ENCODE measurements at regions not wholly inside any gene's neighbourhood (a gene's known extent, or its start where the extent isn't known, plus 50 kb on each side); places are given as distances from the start of the nearest gene placed in this dataset.

DNA sequence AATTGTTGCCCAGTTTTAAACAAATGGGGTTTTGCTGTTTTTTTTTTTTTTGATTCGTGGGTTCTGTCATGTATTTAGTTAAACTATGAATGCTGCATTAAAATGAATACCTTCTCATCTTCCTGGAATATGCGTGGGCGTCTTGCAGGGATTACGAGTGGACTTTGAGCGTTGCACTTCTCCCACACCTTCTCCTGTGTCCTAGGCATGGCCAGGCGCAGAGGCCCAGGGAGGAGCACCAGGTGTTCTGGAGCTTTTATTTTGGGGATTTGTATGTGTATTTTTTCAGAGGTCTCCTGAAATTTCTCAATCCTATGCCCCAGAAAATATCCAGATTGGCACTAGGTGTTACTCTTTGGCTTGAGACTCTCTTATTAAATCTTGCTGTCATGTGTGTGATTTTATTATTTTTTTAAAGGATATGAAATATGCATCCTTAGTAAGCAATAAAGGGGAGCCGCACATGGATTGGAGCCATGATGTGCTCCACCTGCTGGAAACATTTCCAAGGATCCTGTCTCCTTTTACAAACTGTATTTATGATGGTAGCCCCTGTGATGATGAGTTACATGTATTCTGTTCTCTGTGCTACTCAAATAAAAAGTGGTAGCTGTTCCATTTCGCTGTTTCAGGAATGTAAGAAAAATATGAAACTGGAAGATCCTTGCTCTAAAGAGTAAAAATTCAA is 482.2 kb upstream of the KLF6 start:
- Histone ChIP-seq H3K4me3 (no peak overlapping the region), H3K27me3 (no peaks in the 10 kb centered on the region), H3K9me3 (no peaks in the 10 kb centered on the region), H3K4me1 (peaks cover 0 to 52% (median 32%) of the 10 kb centered on the region in 9 donors), H3K27ac (peak overlapping the region in 1 of 10 donors; percentile 32), H3K36me3 (no peaks in the 10 kb centered on the region)
- intact Hi-C loops (cut with DNase I): loop anchor here in 1 of 10 donors (5.0 kb wide), 1 partner anchor 500 kb away; no protein-coding TSS in a partner anchor
- WGBS, 2 donors: 66 to 68% methylated on average over 8 of the region's 8 CpGs
- ATAC-seq (peak in 2 of 8 donors; percentile 13 to 17), DNase-seq (no peak)
- TF ChIP-seq, protein P1, sequence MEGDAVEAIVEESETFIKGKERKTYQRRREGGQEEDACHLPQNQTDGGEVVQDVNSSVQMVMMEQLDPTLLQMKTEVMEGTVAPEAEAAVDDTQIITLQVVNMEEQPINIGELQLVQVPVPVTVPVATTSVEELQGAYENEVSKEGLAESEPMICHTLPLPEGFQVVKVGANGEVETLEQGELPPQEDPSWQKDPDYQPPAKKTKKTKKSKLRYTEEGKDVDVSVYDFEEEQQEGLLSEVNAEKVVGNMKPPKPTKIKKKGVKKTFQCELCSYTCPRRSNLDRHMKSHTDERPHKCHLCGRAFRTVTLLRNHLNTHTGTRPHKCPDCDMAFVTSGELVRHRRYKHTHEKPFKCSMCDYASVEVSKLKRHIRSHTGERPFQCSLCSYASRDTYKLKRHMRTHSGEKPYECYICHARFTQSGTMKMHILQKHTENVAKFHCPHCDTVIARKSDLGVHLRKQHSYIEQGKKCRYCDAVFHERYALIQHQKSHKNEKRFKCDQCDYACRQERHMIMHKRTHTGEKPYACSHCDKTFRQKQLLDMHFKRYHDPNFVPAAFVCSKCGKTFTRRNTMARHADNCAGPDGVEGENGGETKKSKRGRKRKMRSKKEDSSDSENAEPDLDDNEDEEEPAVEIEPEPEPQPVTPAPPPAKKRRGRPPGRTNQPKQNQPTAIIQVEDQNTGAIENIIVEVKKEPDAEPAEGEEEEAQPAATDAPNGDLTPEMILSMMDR (IDR thresholded peaks at IDR 0.05): peak in 6 of 9 donors; percentile 15 to 51 (median 28)

DNA sequence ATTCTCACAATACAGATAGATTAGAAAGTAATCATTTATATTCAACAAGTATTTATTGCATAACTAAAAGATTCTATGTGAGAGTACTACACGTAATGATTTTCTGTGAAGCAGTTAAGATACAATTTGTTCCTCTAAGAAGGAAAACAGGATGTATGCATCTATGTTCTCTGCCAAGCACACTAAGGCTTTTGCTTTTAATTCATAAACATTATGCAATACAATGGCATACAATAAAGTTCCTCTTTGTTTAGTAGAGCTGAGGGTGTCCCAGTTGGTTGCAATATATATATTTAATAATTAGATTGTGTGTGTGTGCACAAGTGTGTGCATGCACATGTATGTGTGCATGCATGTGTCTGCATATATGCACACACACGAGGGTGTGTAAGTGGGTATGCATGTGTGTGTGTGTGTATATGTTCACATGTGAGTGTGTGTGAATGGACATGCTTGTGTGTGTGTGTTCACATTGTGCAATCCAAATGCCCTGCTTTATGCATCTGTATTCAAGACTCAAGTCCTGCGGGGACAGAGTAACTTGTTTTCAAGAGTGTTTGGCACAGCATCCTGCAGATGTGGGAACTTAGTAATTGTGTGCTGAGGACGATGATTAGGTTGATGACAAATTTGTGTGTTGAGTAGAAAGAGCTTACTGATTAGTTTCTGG is 481.5 kb upstream of the KLF6 start:
- intact Hi-C loops (cut with DNase I): loop anchor here in 1 of 10 donors (5.0 kb wide), 1 partner anchor 501 kb away; no protein-coding TSS in a partner anchor
- Histone ChIP-seq H3K27ac (peak overlapping the region in 1 of 10 donors; percentile 32), H3K9me3 (no peaks in the 10 kb centered on the region), H3K27me3 (no peaks in the 10 kb centered on the region), H3K4me3 (no peak overlapping the region), H3K4me1 (peaks cover 0 to 50% (median 32%) of the 10 kb centered on the region in 9 donors), H3K36me3 (no peaks in the 10 kb centered on the region)
- ATAC-seq (peak in 5 of 8 donors; percentile 30 to 78 (median 38)), DNase-seq (no peak)
- 39 to 42% methylated on average over 4 of the region's 4 CpGs for WGBS, 2 donors
- TF ChIP-seq, protein P1 (IDR thresholded peaks at IDR 0.05): no peak

DNA sequence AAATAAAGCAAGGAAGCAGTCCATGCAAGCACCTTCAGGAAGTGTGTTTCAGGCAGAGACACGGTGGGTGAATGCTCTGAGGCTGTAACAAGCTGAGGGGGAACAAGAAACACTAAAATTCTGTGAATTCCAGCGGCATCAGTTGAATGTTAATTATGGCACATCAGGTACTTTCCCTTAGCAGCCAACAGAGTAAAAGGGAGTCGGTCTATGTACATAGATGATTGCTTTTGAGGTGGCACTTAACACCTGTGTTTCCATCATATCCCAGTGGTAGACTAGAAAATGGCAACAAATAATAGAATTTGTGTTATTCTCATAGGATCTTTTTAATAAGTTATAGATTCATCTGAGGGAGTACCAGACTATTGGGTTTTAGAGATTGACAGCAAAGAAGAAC is 481.0 kb upstream of the KLF6 start:
- Histone ChIP-seq H3K36me3 (no peaks in the 10 kb centered on the region), H3K27me3 (no peaks in the 10 kb centered on the region), H3K4me3 (no peak overlapping the region), H3K9me3 (no peaks in the 10 kb centered on the region), H3K27ac (peak overlapping the region in 1 of 10 donors; percentile 16), H3K4me1 (peaks cover 0 to 48% (median 38%) of the 10 kb centered on the region in 9 donors)
- DNase-seq (no peak), ATAC-seq (no peak)
- intact Hi-C loops (cut with DNase I): loop anchor here in 1 of 10 donors (5.0 kb wide), 1 partner anchor 501 kb away; no protein-coding TSS in a partner anchor
- 81 to 85% methylated on average over 3 of the region's 3 CpGs for WGBS, 2 donors
- TF ChIP-seq, protein P1 (IDR thresholded peaks at IDR 0.05): no peak

DNA sequence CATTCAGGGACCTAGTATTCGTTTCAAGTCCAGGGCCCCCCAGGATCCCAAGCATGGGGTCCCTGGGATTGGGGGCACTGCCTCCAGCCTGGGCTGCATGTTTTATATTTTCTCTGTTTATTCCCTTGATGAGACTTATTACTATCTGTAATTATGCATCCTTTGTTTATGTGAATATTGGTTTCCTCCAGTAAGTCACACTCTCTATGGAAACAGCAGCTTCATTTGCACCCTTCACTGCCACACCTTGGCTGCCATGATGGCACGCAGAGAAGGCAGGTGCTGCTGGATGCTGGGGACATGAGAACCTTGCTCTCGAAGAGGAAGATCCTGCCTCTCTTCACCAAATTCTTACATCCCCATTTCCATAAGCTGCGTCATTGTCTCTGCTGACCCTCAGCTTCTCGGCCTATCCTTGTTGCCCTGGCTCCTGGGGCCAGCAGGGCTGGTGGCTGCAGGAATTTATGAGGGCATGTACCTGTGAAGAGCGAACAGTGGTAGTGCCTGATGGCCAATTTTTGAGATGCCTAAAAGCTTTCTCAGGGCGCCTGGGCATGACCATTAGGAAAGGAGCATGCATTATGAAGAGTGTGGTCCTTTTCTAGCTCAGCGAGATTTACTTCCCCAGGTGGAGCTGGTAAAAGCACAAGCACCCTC is 479.3 kb upstream of the KLF6 start:
- DNase-seq: no peak
- Histone ChIP-seq H3K4me1 (peaks cover 3 to 50% (median 36%) of the 10 kb centered on the region in 9 donors), H3K27ac (no peak overlapping the region), H3K27me3 (no peaks in the 10 kb centered on the region), H3K9me3 (no peaks in the 10 kb centered on the region), H3K4me3 (no peak overlapping the region), H3K36me3 (no peaks in the 10 kb centered on the region)
- intact Hi-C loops (cut with DNase I): no loop called here
- ATAC-seq: no peak
- 91 to 95% methylated on average over 8 of the region's 8 CpGs for WGBS, 2 donors
- TF ChIP-seq, protein P1 (IDR thresholded peaks at IDR 0.05): no peak
